WI38 (cell line): ENCODE measurements at regions not wholly inside any gene's neighbourhood (a gene's known extent, or its start where the extent isn't known, plus 50 kb on each side); places are given as distances from the start of the nearest gene placed in this dataset.

ENCODE experiments used
- H3K4me3 ChIP-seq: 2 replicates; pipeline ENCODE4 v1.5.1; 2011; ENCODE audit warnings: low read depth, mild to moderate bottlenecking, control low read depth, low read length
- CTCF ChIP-seq: IDR thresholded peaks from 2 replicates; pipeline ENCODE4 v1.5.1; 2012; ENCODE audit warnings: low read depth, mild to moderate bottlenecking, control low read depth, low read length

DNA sequence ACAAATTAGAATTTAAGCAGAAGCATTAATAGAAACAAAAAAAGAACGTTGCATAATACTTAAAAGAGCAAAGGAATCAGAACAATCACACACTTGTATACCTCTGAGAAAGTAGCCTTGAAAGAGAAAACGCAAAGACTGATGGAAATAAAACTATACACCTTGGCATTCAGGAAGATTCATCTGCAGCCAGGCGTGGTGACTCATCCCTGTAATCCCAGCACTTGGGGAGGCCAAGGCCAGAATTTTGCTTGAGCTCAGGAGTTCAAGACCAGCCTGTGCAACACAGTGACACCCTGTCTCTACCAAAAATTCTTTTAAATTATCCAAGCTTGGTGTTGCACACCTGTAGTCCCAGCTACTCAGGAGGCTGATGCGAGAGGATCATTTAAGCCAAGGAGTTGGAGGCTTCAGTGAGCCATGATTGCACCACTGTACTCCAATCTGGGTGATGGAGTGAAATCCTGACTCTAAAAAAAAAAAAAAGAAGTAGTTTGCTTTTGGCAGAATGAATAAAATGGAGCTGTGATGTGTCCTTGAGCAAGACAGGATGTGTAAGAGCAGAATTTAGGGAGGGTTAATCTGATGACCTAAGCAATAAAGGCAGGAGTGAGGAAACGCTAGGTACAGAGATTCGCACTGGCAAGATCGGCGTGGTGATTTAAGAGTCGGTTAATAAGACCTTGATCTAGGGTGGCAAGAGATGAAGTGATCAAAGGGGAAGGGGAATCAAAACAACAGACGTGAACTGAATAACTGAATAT is 75.8 kb upstream of the NRP1 start:
- no peak overlapping the region for H3K4me3 ChIP-seq
- TF ChIP-seq CTCF, result no peak

- no peak for TF ChIP-seq CTCF
- H3K4me3 ChIP-seq, result no peak overlapping the region
Observed at GRCh38 chr10:33406596-33406995, 72.1 kb upstream of the NRP1 start.

- TF ChIP-seq CTCF, result no peak
- H3K4me3 ChIP-seq, result no peak overlapping the region
Observed at GRCh38 chr10:33402220-33403073, 68.0 kb upstream of the NRP1 start.

- no peak overlapping the region for H3K4me3 ChIP-seq
- TF ChIP-seq CTCF, result no peak
Observed at GRCh38 chr10:33401300-33401699, 66.8 kb upstream of the NRP1 start.

- TF ChIP-seq CTCF, result no peak
- no peak overlapping the region for H3K4me3 ChIP-seq
Observed at GRCh38 chr10:33398796-33399195, 64.3 kb upstream of the NRP1 start.

DNA sequence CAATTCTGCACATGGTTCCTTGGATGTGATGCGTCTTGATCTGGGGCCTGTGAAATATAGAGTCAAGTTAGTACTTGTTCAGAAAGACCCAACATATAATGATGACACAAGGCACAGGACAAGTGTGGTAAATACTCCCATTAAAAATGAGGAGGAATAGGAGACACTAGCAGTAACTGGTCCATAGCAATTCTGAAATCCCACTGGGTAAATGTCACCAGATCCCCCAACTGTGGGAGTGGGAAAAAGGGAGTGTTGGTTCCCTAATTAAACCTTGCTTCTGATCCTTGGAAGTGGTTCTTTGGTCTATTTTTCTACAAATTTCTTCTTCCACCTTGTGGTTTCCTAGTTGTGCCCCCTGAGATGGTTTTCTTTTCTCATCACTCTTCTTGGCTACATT is 62.5 kb upstream of the NRP1 start:
- no peak overlapping the region for H3K4me3 ChIP-seq
- TF ChIP-seq CTCF, result no peak

- TF ChIP-seq CTCF, result no peak
- H3K4me3 ChIP-seq, result no peak overlapping the region
Observed at GRCh38 chr10:33396279-33396678, 61.8 kb upstream of the NRP1 start.
